ENCODE measurements at regions not wholly inside any gene's neighbourhood (a gene's known extent, or its start where the extent isn't known, plus 50 kb on each side); places are given as distances from the start of the nearest gene placed in this dataset.
"Not testable (repeated sequence)": the region's sequence is repeated elsewhere in the genome, so short reads cannot be mapped to it uniquely, and the experiment has no call there.

DNA sequence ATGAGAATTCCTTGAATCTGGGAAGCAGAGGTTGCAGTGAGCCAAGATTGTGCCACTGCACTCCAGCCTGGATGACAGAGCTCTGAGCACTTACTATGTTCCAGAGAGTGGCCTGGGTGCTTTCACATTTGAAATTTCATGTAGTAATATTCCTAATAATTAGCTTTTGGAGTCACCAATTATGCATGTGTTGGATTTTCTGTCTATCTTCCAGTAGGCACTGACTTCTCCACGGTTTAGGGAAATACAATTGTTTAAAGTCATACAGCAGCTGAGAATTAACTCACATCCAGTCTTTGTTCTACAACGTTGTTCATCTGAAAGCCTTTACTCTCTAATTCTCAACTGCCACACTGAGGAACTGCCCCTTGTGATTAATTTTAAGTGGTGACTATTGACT is 150.2 kb downstream of the CSNK2A3 start:
- ATAC-seq (replicated peaks) = no peak
- Mint-ChIP-seq H3K9me3 (peaks cover 8 to 14% of the 10 kb centered on the region in 2 donors), H3K4me3 (no peak overlapping the region), H3K36me3 (no peaks in the 10 kb centered on the region), H3K4me1 (no peaks in the 10 kb centered on the region), H3K27ac (no peak overlapping the region), H3K27me3 (peaks cover 7 to 14% of the 10 kb centered on the region in 2 donors)
- no peak for DNase-seq

DNA sequence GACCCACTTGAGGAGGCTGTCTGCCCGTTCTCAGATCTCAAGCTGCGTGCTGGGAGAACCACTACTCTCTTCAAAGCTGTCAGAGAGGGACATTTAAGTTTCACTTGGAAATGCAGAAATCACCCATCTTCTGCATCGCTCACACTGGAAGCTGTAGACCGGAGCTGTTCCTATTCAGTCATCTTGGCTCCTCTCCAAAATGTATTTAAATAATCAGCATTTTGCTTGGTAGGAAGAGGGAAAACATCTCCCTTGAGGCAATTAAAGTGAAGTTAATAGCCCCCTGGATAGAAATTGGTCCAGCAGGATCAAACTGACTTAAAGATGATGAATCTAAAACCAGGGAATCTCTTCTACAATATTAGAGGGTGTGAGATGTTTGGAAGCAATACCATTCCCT is 151.7 kb downstream of the CSNK2A3 start:
- not testable (repeated sequence) for H3K36me3 Mint-ChIP-seq; DNase-seq; H3K27ac Mint-ChIP-seq; H3K4me3 Mint-ChIP-seq; ATAC-seq (replicated peaks); H3K4me1 Mint-ChIP-seq
- Mint-ChIP-seq H3K27me3 (peaks cover 7 to 12% of the 10 kb centered on the region in 2 donors), H3K9me3 (peaks cover 8 to 18% of the 10 kb centered on the region in 2 donors)

DNA sequence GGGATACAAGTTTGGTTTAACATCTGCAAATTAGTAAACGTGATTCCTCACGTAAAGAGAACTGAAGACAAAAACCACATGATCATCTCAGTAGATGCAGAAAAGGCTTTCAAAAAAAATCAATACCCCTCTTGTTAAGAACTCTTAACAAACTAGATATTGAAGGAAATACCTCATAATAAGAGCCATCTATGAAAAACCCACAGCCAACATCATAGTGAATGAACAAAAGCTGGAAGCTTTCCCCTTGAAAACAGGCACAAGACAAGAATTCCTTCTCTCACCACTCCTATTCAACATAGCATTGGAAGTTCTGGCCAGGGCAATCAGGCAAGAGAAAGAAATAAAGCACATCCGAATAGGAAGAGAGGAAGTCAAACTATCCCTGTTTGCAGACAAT is 160.5 kb downstream of the CSNK2A3 start:
- Mint-ChIP-seq H3K27ac (no peak overlapping the region), H3K4me1 (no peaks in the 10 kb centered on the region), H3K4me3 (no peak overlapping the region), H3K27me3 (peaks cover 12 to 26% of the 10 kb centered on the region in 2 donors), H3K36me3 (peaks cover 4 to 10% of the 10 kb centered on the region in 2 donors), H3K9me3 (peaks cover 22 to 27% of the 10 kb centered on the region in 2 donors)
- ATAC-seq (replicated peaks) (no peak), DNase-seq (no peak)

DNA sequence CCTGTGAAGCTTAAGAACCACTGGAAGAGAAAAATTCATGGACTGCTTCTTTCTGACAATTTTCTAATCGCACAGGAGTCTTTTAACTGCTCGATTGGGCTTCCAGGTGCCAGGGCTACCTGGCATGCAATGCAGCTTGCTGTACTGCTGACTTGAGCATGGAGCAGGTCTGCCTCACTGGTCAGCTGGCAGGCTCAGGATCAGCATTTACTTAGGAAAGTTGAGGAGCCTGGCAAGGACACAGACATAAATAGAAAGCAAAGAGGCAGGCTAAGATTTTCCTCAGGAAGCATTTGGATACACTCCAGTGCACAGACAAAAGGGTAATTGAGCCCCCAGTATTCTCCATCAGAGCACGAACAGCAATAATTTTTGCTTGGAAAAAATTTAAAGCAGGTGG is 163.5 kb downstream of the CSNK2A3 start:
- H3K27ac Mint-ChIP-seq = no peak overlapping the region
- peaks cover 16 to 32% of the 10 kb centered on the region in 2 donors for H3K27me3 Mint-ChIP-seq
- peaks cover 17 to 27% of the 10 kb centered on the region in 2 donors for H3K9me3 Mint-ChIP-seq
- no peak overlapping the region for H3K4me3 Mint-ChIP-seq
- DNase-seq (no peak), ATAC-seq (replicated peaks) (no peak)
- H3K36me3 Mint-ChIP-seq = peaks cover under 1 to 10% of the 10 kb centered on the region in 2 donors
- H3K4me1 Mint-ChIP-seq = peaks cover 0 to 2% of the 10 kb centered on the region in 2 donors

DNA sequence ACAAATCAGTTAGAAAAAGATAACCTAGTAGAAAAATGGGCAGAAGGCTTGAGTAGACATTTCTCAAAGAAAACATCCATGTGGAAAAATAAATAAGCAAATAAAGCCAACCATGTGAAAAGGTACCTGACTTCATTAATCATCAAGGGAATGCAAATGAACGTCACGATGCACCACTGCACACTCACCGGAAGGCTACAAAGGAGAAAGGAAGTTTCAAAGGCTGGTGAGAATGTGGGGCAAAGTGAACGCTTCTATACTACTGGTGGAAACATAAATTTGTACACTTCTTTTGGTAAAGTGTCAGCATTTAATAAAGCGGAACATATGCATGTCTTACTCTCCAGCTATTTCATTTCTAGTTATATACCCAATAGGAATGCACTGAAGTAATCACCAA is 166.8 kb downstream of the CSNK2A3 start:
- no peak overlapping the region for H3K4me3 Mint-ChIP-seq
- ATAC-seq (replicated peaks) (no peak), DNase-seq (no peak)
- H3K27me3 Mint-ChIP-seq = peaks cover 21 to 34% of the 10 kb centered on the region in 2 donors
- peaks cover 2 to 15% of the 10 kb centered on the region in 2 donors for H3K9me3 Mint-ChIP-seq
- no peak overlapping the region for H3K27ac Mint-ChIP-seq
- H3K4me1 Mint-ChIP-seq = peaks cover 0 to 2% of the 10 kb centered on the region in 2 donors
- peaks cover 0 to 6% of the 10 kb centered on the region in 2 donors for H3K36me3 Mint-ChIP-seq

DNA sequence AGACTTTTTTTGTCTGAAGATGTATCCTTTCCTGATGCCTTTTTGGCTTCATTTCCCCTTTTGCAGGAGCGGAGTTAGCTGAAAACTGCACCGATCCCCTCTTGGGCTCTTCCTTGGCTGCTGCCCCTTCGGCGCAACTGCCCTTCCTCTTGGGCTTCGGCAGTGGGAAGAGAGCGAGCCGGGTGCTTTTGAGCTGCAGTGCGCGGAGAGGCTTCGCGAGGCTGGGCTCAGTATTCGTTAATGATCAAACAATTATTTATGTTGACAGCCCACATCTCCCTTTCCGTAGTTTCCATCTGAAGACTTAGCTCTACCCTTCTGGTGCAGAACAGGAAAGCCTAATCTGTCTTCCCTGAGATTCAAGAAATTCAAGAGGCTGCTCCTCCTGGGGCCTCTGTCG is 170.8 kb downstream of the CSNK2A3 start:
- Mint-ChIP-seq H3K36me3 (no peaks in the 10 kb centered on the region), H3K27me3 (peaks cover 16 to 19% of the 10 kb centered on the region in 2 donors), H3K9me3 (no peaks in the 10 kb centered on the region), H3K4me3 (no peak overlapping the region), H3K27ac (no peak overlapping the region), H3K4me1 (peaks cover 0 to 2% of the 10 kb centered on the region in 2 donors)
- ATAC-seq (replicated peaks) (no peak), DNase-seq (no peak)

DNA sequence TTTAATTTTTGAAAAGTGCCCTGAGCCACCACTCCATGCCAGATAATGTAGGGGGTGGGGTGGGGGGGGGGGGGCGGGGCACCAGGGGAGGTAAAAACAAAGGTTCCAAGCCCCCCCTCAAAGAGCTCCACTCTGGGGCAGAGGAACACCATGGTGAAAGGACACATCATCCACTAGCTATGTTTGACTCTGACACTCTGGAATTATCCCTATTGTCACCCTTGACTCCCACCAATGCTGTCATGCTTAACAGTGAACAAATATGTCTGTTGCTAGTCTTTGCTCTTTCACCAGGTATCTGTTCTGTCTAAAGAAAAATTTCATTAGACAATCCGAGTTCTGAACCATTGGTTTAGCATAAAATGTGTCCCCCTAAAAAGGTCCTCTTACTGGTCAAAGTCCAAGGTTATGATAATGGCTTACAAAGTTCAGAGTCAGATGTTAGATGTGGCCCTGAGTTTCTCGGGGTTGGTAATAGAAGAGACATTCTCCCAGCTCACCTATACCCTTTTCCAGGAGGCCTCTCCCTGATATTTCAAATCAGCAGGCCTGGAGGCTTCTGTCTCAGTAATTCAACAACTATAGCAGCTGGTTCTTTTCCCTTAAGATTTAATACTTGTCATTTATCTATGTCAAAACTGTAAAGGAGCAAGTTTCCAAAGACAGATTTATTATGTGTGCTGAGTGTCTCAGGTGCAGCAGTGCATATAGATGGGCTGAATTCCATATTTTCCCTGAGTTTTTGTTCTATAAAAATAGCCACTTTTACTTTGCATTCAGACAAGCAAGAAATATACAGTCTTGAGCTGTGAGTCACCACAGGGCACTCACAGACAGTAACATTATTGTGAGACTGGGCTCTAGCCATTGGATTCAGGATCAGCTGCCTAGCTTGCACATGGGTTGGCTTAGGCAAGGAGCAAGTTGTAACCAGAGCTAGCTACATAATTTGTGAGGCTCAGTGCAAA is 174.1 kb downstream of the CSNK2A3 start:
- ATAC-seq (replicated peaks) = no peak
- H3K27me3 Mint-ChIP-seq = peaks cover 23 to 27% of the 10 kb centered on the region in 2 donors
- no peaks in the 10 kb centered on the region for H3K4me1 Mint-ChIP-seq
- H3K4me3 Mint-ChIP-seq = no peak overlapping the region
- no peaks in the 10 kb centered on the region for H3K9me3 Mint-ChIP-seq
- DNase-seq = no peak
- H3K36me3 Mint-ChIP-seq = no peaks in the 10 kb centered on the region
- H3K27ac Mint-ChIP-seq = no peak overlapping the region

DNA sequence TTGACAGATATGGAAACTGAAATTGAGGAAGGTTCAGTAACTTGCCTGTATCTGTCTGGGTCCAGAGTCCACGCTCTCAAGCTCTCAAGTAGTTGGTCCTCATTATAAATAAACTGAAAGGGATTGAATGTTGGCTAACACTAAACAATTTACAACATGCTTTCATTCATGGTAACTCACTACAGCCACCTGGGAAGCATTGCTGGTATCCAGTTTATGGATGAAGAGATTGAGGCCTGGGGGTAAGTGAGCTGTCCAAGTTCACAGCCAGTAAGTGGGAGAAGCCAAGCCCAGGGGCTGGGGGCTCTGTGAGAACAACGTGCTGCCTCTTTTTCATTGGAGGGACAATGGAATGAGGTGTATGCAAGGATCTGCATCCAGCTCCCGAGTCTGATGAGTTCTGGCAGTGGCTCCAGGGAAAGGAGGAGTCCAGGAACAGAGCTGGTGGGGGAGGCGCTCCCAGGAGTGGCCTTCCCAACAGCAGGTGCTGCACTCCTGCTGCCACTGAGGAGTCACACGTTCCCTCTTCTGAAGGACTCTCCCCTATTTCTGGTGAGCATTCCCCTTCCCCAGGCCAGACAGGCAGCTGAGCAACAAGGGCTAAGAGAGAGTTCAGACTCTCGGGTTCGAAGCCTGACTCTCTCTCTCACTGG is 175.8 kb downstream of the CSNK2A3 start:
- no peak overlapping the region for H3K27ac Mint-ChIP-seq

DNA sequence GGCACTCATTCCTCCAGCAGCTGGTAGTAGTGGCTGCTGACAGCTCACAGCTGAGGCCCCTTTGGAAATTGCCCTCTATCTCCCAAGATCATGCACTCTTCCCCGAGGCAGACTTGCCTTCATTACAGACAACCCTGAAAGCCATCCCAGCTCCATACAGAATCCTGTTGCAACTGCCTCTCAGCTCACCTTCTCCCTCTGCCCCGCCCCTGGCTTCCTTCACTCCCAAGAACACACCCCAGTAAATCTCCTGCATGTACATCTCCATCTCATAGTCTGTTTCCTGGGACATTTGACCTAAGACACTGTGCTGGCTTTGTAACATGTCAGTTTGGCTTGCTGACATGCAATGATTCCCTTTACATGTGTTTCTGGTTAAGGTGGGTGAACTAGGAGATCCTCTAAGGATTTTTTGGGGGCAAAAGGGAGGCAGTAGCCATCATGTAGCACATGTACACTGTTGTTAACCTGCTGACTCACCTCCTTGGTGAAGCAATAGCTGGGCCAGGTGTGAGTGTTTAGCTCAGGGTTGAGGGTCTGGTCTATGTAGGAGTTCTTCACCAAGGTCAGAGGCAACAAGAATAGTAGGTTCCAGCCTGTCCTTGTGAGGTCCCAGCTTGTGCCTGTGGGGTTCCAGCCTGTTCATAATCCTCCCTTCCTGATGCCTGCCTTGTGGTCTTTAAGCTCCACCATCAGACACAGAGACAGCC is 179.6 kb downstream of the CSNK2A3 start:
- Mint-ChIP-seq H3K27ac (no peak overlapping the region), H3K27me3 (peaks cover 10 to 15% of the 10 kb centered on the region in 2 donors), H3K4me1 (peaks cover 12 to 15% of the 10 kb centered on the region in 2 donors), H3K4me3 (no peak overlapping the region), H3K36me3 (no peaks in the 10 kb centered on the region), H3K9me3 (no peaks in the 10 kb centered on the region)
- ATAC-seq (replicated peaks) = no peak
- DNase-seq = no peak

More for the DNA sequence above, 175.8 kb downstream of the CSNK2A3 start:
- H3K9me3 Mint-ChIP-seq = no peaks in the 10 kb centered on the region
- no peaks in the 10 kb centered on the region for H3K36me3 Mint-ChIP-seq
- H3K4me3 Mint-ChIP-seq = no peak overlapping the region
- H3K27me3 Mint-ChIP-seq = peaks cover 12 to 19% of the 10 kb centered on the region in 2 donors
- DNase-seq = no peak
- ATAC-seq (replicated peaks) = no peak
- H3K4me1 Mint-ChIP-seq = no peaks in the 10 kb centered on the region

DNA sequence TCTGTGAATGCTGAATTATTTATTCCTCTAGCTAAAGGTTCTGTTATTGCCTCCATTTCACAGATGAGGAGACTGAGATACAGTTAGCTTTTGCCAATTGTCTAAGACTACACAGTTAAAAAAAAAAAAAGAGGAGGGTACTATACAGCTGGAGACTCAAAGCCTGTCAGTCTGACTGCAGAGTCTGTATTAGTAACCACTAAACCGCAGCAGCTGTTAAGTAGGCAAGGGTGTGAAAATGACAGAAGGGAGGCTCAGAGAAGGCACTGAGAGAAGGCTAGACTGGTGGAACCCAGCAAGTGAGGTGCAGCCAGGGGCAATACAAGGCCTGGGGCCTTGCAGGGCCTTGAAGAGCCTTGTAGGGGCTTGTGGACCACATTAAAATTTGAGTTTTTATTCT is 181.2 kb downstream of the CSNK2A3 start:
- ATAC-seq (replicated peaks) (no peak), DNase-seq (no peak)
- H3K4me1 Mint-ChIP-seq = peaks cover 12 to 15% of the 10 kb centered on the region in 2 donors
- no peaks in the 10 kb centered on the region for H3K36me3 Mint-ChIP-seq
- no peak overlapping the region for H3K4me3 Mint-ChIP-seq
- H3K9me3 Mint-ChIP-seq = no peaks in the 10 kb centered on the region
- H3K27me3 Mint-ChIP-seq = peaks cover 10 to 18% of the 10 kb centered on the region in 2 donors
- no peak overlapping the region for H3K27ac Mint-ChIP-seq

DNA sequence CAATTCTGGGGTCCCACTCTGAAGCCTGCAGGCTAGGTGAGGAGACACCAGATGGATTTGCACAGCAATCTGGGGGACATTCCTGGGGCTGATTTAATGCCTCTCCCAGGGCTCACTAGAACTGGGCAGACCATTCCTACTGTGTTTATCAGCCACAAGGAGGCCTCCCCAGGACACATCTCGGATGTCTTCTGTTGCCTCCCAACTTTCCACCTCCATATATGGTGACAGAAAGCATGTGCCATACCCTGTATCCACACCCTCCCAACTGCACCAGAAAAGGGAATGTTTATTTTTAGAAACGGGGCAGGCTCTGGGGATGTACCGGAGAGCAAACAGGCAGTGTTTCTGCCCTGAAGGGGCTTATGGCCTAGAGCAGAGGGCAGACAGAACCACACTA is 181.8 kb downstream of the CSNK2A3 start:
- no peak for ATAC-seq (replicated peaks)
- H3K4me3 Mint-ChIP-seq = no peak overlapping the region
- H3K27me3 Mint-ChIP-seq = peaks cover 8 to 16% of the 10 kb centered on the region in 2 donors
- DNase-seq = no peak
- H3K4me1 Mint-ChIP-seq = peaks cover 12 to 15% of the 10 kb centered on the region in 2 donors
- H3K27ac Mint-ChIP-seq = no peak overlapping the region
- H3K36me3 Mint-ChIP-seq = no peaks in the 10 kb centered on the region
- no peaks in the 10 kb centered on the region for H3K9me3 Mint-ChIP-seq

DNA sequence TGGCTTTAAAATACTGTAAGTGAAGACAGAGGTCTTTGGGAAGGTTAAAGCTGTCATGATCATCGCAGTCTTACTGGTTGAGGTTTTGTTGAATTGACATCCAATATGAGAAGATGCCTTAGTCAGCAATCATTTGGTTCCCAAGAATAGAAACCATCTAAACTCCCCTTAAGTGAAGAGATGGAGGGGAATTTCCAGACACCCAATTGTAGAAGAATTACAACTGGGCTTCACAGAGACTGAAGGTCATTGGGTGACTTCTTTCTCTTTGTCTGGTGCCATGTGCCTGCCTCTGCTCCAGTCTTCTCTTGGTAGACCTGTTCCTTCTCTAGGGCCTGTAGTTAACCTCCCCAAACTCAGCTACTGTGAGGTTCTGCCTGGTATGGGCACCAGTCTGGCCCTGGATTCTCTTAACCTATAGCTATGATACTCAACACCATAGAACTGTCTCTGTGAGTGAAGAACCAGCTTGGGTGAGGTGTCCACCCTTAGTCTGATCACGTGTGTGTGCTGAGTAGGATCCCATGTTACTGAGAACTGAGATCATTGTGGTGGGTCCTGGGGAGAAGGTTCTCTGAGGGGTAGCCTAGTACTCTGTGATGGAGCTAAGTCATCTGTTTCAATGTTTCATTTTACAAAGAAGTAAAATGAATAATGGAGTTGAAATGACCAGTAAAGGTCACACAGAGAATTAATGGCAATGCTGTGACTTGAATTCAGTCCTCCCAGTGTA is 182.5 kb downstream of the CSNK2A3 start:
- Mint-ChIP-seq H3K4me1 (peaks cover 12 to 15% of the 10 kb centered on the region in 2 donors), H3K4me3 (peak overlapping the region; percentile 6 to 19), H3K36me3 (no peaks in the 10 kb centered on the region), H3K27me3 (peaks cover under 1 to 10% of the 10 kb centered on the region in 2 donors), H3K9me3 (no peaks in the 10 kb centered on the region), H3K27ac (peak overlapping the region; percentile 79)
- DNase-seq (peak; percentile 11), ATAC-seq (replicated peaks) (peak; percentile 69 to 73)

DNA sequence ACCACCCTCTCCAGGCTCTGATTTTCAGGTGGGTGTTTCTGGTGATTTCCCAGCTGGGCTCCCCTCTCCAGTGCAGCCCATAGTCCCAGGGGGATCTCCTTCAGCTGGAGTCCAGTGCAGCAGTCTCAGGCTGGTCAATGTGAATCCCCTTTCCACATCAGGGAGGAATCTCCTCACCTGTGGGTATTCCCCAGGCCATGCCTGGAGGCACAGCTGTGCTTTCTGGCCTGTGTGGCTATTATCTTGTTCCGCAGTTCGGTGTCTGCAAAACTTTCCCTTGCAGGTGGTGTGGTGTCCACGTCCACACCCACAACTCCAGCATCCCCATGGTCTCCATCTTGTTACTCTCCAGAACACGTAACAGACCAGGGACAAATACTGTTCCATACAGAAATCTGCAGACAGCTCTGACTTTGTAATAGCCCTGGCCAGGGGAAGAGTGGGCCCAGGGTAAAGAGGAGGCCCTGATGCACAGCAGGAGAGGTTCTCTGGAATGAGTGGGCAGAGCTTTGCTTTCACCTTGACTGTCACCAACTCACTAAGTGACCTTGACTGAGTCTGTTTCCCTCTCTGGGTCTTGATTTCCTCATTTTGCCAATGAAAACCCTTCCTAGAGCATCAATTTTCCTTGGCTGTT is 183.2 kb downstream of the CSNK2A3 start:
- Mint-ChIP-seq H3K4me3 (peak overlapping the region; percentile 19 to 37), H3K27ac (peak overlapping the region; percentile 79), H3K36me3 (no peaks in the 10 kb centered on the region), H3K4me1 (peaks cover 12 to 15% of the 10 kb centered on the region in 2 donors), H3K27me3 (peaks cover 0 to 10% of the 10 kb centered on the region in 2 donors), H3K9me3 (no peaks in the 10 kb centered on the region)
- peak; percentile 77 to 84 for ATAC-seq (replicated peaks)
- peak; percentile 54 for DNase-seq

Data from stimulated activated naive B cell treated with anti-CD40 and anti-IgM and Interleukin-4, amounts not matched to agents 10 μg/mL and 1 μg/mL and 100 μg/mL, for 72 hours (primary cell).